ENCODE measurements at regions not wholly inside any gene's neighbourhood (a gene's known extent, or its start where the extent isn't known, plus 50 kb on each side); places are given as distances from the start of the nearest gene placed in this dataset.

- CTCF ChIA-PET, result interaction anchor here (0.5 kb wide), 1 partner anchor 111 kb away, joined by 3 read pairs; no protein-coding TSS in a partner anchor
- H3K4me1 ChIP-seq (ENCODE audit: control insufficient read depth, insufficient read depth, low read length), result peaks cover 7% of the 10 kb centered on the region; the same call in 1 of the 2 replicates
Measured at GRCh38 chr11:134741453-134742223, 329.6 kb upstream of the B3GAT1 start.

GRCh38 chr11:134740590-134741261, 328.7 kb upstream of the B3GAT1 start:
- H3K9me3 ChIP-seq (ENCODE audit: control insufficient read depth, insufficient read depth, low read depth, low read length), result no peaks in the 10 kb centered on the region
- H3K36me3 ChIP-seq (ENCODE audit: control insufficient read depth in 2 of 2, insufficient read depth in 1 of 2, low read length in 2 of 2), result no peaks in the 10 kb centered on the region
- ChIA-PET CTCF (no interaction called here), POLR2A (no interaction called here)
- no peak overlapping the region for H3K27ac ChIP-seq (ENCODE audit: extremely low read depth, low read depth, low read length)
- H3K4me3 ChIP-seq (ENCODE audit: low read depth, low read length), result no peak overlapping the region
- peaks cover 7% of the 10 kb centered on the region; the same call in 1 of the 2 replicates for H3K4me1 ChIP-seq (ENCODE audit: control insufficient read depth, insufficient read depth, low read length)
- no peak for TF ChIP-seq ZNF513 (tag by site-specific recombination; IDR thresholded peaks at IDR 0.05)
- TF ChIP-seq EGR2 (tag by site-specific recombination; IDR thresholded peaks at IDR 0.05; ENCODE audit: low read depth), result 0 out of 2 replicates have a peak, but pooled peaks have one; percentile 16
- peak; percentile 88 for TF ChIP-seq ZNF18 (tag by site-specific recombination; IDR thresholded peaks at IDR 0.05)
- no peak for TF ChIP-seq KLF10 (tag by site-specific recombination; IDR thresholded peaks at IDR 0.05)
- no peak for TF ChIP-seq ZNF169 (tag by site-specific recombination; IDR thresholded peaks at IDR 0.05)
- TF ChIP-seq GLI2 (tag by site-specific recombination; IDR thresholded peaks at IDR 0.05; ENCODE audit: borderline replicate concordance, low read depth), result no peak
- TF ChIP-seq ZBTB26 (tag by site-specific recombination; optimal IDR thresholded peaks at IDR 0.05), result peak; percentile 16
- no peak for TF ChIP-seq ZNF223 (tag by site-specific recombination; IDR thresholded peaks at IDR 0.05)
- no peak for TF ChIP-seq PRDM1 (tag by site-specific recombination; IDR thresholded peaks at IDR 0.05)
- TF ChIP-seq ZNF664 (tag by site-specific recombination; IDR thresholded peaks at IDR 0.05), result no peak
- no peak for TF ChIP-seq ZNF239 (tag by site-specific recombination; IDR thresholded peaks at IDR 0.05)
- TF ChIP-seq PRDM10 (tag by site-specific recombination; IDR thresholded peaks at IDR 0.05), result peak; percentile 71
- peak; percentile 43; the same call in 1 of the 2 replicates for TF ChIP-seq ZNF600 (tag by site-specific recombination; IDR thresholded peaks at IDR 0.05)
- TF ChIP-seq OVOL3 (tag by site-specific recombination; IDR thresholded peaks at IDR 0.05), result no peak
- TF ChIP-seq ZNF184 (tag by site-specific recombination; IDR thresholded peaks at IDR 0.05), result no peak
- no peak for TF ChIP-seq ZBTB21 (tag by site-specific recombination; IDR thresholded peaks at IDR 0.05)
- no peak for TF ChIP-seq ZNF404 (tag by site-specific recombination; IDR thresholded peaks at IDR 0.05)
- TF ChIP-seq ZNF544 (tag by site-specific recombination; IDR thresholded peaks at IDR 0.05), result no peak

More at GRCh38 chr11:134741453-134742223, 329.6 kb upstream of the B3GAT1 start:
- Histone ChIP-seq H3K27ac (ENCODE audit: extremely low read depth, low read depth, low read length) (no peak overlapping the region), H3K36me3 (ENCODE audit: control insufficient read depth in 2 of 2, insufficient read depth in 1 of 2, low read length in 2 of 2) (no peaks in the 10 kb centered on the region), H3K4me3 (ENCODE audit: low read depth, low read length) (no peak overlapping the region), H3K9me3 (ENCODE audit: control insufficient read depth, insufficient read depth, low read depth, low read length) (no peaks in the 10 kb centered on the region)
- TF ChIP-seq ZNF292 (tag by site-specific recombination; IDR thresholded peaks at IDR 0.05; ENCODE audit: borderline replicate concordance, low read depth) (no peak), ZBTB44 (tag by site-specific recombination; IDR thresholded peaks at IDR 0.05) (no peak), ZNF664 (tag by site-specific recombination; IDR thresholded peaks at IDR 0.05) (no peak), ZNF426 (tag by site-specific recombination; IDR thresholded peaks at IDR 0.05) (no peak), ZNF37A (tag by site-specific recombination; IDR thresholded peaks at IDR 0.05) (no peak), ZNF211 (tag by site-specific recombination; IDR thresholded peaks at IDR 0.05; ENCODE audit: low read depth) (no peak), ZNF768 (tag by site-specific recombination; IDR thresholded peaks at IDR 0.05) (no peak), ZEB2 (tag by site-specific recombination; IDR thresholded peaks at IDR 0.05) (no peak), HOXD13 (CRISPR knock-in tag; IDR thresholded peaks at IDR 0.05; ENCODE audit: borderline replicate concordance) (no peak)
- POLR2A ChIA-PET, result no interaction called here

Measured in HEK293 (cell line).